H1 (cell line): ENCODE measurements at regions not wholly inside any gene's neighbourhood (a gene's known extent, or its start where the extent isn't known, plus 50 kb on each side); places are given as distances from the start of the nearest gene placed in this dataset.

ENCODE experiments used
- NANOG ChIP-seq: IDR thresholded peaks from 2 replicates; pipeline ENCODE4 v1.6.1; 2011; ENCODE audit warnings: low read length, low read depth, mild to moderate bottlenecking, inconsistent platforms; ENCODE audit not compliant: insufficient read depth, poor library complexity, severe bottlenecking
- RNF2 ChIP-seq: fragments of 200-900, 300-1000 bp; sonication (generic); IDR thresholded peaks from 2 replicates; pipeline ENCODE4 v1.7.1; 2016; ENCODE audit warnings: borderline replicate concordance, low read depth, mild to moderate bottlenecking, antibody characterized with exemption, low read length; ENCODE audit not compliant: poor library complexity, severe bottlenecking; ENCODE audit errors: missing control alignments
- TCF12 ChIP-seq: IDR thresholded peaks from 2 replicates; pipeline ENCODE4 v1.6.1; 2011; ENCODE audit warnings: low read depth, mild to moderate bottlenecking, low read length
- TF ChIP-seq, protein P1 (sequence below): fragments of 300-600 bp; sonication (generic); IDR thresholded peaks from 2 replicates; pipeline ENCODE4 v1.7.1; 2012; ENCODE audit warnings: low read length, moderate library complexity, mild to moderate bottlenecking, inconsistent platforms; ENCODE audit not compliant: insufficient replicate concordance
- TF ChIP-seq, protein P2 (sequence below), 3 experiments: IDR thresholded peaks; 1 replicate in 2 of 3; 2 replicates in 1 of 3; pipeline versions ENCODE4 v1.5.1 to v1.6.1; 2011; ENCODE audit warnings: low read length in 3 of 3, mild to moderate bottlenecking in 3 of 3, inconsistent platforms in 2 of 3, low read depth in 1 of 3, moderate library complexity in 1 of 3; ENCODE audit not compliant: insufficient read depth in 1 of 3; ENCODE audit errors: control extremely low read depth in 1 of 3

DNA sequence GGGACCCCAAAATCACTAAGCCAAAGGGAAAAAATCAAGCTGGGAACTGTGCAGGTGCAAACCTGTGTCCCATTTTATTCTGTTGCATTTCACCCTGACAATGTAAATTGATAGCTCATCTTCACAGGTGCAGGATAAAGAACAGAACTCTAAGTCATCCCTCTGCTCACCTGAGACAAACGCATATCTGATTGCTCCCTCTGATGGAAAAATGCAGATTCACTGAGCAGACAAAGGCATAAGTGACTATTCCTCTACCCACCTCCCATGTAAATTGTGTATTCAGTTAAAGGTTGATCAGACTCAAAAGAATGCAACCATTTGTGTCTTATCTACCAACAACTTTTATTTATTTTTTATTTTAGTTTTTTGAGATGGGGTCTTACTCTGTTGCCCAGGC is 644.2 kb downstream of the PTPRU start (continued):
- TF ChIP-seq, protein P1, sequence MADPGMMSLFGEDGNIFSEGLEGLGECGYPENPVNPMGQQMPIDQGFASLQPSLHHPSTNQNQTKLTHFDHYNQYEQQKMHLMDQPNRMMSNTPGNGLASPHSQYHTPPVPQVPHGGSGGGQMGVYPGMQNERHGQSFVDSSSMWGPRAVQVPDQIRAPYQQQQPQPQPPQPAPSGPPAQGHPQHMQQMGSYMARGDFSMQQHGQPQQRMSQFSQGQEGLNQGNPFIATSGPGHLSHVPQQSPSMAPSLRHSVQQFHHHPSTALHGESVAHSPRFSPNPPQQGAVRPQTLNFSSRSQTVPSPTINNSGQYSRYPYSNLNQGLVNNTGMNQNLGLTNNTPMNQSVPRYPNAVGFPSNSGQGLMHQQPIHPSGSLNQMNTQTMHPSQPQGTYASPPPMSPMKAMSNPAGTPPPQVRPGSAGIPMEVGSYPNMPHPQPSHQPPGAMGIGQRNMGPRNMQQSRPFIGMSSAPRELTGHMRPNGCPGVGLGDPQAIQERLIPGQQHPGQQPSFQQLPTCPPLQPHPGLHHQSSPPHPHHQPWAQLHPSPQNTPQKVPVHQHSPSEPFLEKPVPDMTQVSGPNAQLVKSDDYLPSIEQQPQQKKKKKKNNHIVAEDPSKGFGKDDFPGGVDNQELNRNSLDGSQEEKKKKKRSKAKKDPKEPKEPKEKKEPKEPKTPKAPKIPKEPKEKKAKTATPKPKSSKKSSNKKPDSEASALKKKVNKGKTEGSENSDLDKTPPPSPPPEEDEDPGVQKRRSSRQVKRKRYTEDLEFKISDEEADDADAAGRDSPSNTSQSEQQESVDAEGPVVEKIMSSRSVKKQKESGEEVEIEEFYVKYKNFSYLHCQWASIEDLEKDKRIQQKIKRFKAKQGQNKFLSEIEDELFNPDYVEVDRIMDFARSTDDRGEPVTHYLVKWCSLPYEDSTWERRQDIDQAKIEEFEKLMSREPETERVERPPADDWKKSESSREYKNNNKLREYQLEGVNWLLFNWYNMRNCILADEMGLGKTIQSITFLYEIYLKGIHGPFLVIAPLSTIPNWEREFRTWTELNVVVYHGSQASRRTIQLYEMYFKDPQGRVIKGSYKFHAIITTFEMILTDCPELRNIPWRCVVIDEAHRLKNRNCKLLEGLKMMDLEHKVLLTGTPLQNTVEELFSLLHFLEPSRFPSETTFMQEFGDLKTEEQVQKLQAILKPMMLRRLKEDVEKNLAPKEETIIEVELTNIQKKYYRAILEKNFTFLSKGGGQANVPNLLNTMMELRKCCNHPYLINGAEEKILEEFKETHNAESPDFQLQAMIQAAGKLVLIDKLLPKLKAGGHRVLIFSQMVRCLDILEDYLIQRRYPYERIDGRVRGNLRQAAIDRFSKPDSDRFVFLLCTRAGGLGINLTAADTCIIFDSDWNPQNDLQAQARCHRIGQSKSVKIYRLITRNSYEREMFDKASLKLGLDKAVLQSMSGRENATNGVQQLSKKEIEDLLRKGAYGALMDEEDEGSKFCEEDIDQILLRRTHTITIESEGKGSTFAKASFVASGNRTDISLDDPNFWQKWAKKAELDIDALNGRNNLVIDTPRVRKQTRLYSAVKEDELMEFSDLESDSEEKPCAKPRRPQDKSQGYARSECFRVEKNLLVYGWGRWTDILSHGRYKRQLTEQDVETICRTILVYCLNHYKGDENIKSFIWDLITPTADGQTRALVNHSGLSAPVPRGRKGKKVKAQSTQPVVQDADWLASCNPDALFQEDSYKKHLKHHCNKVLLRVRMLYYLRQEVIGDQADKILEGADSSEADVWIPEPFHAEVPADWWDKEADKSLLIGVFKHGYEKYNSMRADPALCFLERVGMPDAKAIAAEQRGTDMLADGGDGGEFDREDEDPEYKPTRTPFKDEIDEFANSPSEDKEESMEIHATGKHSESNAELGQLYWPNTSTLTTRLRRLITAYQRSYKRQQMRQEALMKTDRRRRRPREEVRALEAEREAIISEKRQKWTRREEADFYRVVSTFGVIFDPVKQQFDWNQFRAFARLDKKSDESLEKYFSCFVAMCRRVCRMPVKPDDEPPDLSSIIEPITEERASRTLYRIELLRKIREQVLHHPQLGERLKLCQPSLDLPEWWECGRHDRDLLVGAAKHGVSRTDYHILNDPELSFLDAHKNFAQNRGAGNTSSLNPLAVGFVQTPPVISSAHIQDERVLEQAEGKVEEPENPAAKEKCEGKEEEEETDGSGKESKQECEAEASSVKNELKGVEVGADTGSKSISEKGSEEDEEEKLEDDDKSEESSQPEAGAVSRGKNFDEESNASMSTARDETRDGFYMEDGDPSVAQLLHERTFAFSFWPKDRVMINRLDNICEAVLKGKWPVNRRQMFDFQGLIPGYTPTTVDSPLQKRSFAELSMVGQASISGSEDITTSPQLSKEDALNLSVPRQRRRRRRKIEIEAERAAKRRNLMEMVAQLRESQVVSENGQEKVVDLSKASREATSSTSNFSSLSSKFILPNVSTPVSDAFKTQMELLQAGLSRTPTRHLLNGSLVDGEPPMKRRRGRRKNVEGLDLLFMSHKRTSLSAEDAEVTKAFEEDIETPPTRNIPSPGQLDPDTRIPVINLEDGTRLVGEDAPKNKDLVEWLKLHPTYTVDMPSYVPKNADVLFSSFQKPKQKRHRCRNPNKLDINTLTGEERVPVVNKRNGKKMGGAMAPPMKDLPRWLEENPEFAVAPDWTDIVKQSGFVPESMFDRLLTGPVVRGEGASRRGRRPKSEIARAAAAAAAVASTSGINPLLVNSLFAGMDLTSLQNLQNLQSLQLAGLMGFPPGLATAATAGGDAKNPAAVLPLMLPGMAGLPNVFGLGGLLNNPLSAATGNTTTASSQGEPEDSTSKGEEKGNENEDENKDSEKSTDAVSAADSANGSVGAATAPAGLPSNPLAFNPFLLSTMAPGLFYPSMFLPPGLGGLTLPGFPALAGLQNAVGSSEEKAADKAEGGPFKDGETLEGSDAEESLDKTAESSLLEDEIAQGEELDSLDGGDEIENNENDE: no peak
- TF ChIP-seq, protein P2, sequence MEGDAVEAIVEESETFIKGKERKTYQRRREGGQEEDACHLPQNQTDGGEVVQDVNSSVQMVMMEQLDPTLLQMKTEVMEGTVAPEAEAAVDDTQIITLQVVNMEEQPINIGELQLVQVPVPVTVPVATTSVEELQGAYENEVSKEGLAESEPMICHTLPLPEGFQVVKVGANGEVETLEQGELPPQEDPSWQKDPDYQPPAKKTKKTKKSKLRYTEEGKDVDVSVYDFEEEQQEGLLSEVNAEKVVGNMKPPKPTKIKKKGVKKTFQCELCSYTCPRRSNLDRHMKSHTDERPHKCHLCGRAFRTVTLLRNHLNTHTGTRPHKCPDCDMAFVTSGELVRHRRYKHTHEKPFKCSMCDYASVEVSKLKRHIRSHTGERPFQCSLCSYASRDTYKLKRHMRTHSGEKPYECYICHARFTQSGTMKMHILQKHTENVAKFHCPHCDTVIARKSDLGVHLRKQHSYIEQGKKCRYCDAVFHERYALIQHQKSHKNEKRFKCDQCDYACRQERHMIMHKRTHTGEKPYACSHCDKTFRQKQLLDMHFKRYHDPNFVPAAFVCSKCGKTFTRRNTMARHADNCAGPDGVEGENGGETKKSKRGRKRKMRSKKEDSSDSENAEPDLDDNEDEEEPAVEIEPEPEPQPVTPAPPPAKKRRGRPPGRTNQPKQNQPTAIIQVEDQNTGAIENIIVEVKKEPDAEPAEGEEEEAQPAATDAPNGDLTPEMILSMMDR (IDR thresholded peaks at IDR 0.05; ENCODE audit: control extremely low read depth in 1 of 3, insufficient read depth in 1 of 3, low read depth in 1 of 3, low read length in 3 of 3): no peak
- TF ChIP-seq TCF12 (no peak), NANOG (no peak), RNF2 (no peak)
